GM12872 (cell line): ENCODE measurements at regions not wholly inside any gene's neighbourhood (a gene's known extent, or its start where the extent isn't known, plus 50 kb on each side); places are given as distances from the start of the nearest gene placed in this dataset.

Experiments used
- CTCF ChIP-seq: IDR thresholded peaks from 3 replicates; pipeline ENCODE4 v1.5.1; 2011; ENCODE audit warnings: low read depth, mild to moderate bottlenecking, low read length, moderate library complexity; ENCODE audit not compliant: insufficient read depth

DNA sequence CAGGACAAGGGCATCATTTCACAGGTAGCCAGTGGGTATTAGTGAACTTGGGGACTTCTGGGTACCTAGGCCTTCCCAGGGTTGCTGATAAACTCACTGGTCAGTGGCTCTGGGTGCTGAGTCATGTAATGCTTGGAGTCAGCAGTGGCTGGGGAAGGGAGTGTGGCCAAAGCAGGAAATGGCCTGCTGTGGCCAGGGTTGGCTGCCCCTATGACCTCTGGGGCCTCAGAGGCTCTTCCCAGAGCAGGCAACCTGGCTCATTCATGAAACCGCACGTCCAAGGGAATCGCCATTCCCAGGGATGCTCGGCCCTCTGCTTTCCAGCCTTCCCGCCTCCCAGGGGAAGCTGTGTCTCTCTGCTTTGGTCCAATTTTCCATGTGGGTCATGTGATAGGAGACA, 294.9 kb downstream of the DYSF start:
- no peak for TF ChIP-seq CTCF

- TF ChIP-seq CTCF = no peak
Observed at GRCh38 chr2:71747559-71747958, 294.2 kb downstream of the DYSF start.

DNA sequence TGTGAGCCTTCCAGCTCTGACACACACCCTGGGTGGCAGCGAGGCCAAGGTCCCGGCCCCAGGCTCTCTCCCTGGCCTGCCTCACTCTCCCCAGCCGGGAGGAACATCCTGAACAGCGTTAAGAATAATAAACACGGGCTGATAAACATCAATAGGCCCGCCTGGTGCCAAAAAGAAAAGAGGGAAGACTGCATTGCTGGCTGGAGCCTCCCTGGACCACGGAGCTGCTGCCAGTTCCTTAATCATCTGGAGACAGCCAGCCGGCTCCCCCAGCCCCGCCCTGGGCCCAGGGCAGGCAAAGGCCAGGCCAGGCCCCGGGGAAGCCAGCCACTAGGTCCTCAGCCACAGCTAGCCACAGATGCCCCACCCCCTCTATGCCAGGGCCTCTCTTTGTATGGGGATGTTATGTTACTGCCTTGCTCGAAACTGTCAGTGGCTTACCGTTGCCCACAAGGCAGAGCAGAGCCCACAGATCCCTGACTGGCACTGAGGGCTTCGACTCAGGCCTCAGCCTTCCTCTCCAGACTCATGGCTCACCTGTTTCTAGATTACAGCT, 293.7 kb downstream of the DYSF start:
- TF ChIP-seq CTCF = no peak

GRCh38 chr2:71744781-71745180, 291.4 kb downstream of the DYSF start:
- no peak for TF ChIP-seq CTCF

DNA sequence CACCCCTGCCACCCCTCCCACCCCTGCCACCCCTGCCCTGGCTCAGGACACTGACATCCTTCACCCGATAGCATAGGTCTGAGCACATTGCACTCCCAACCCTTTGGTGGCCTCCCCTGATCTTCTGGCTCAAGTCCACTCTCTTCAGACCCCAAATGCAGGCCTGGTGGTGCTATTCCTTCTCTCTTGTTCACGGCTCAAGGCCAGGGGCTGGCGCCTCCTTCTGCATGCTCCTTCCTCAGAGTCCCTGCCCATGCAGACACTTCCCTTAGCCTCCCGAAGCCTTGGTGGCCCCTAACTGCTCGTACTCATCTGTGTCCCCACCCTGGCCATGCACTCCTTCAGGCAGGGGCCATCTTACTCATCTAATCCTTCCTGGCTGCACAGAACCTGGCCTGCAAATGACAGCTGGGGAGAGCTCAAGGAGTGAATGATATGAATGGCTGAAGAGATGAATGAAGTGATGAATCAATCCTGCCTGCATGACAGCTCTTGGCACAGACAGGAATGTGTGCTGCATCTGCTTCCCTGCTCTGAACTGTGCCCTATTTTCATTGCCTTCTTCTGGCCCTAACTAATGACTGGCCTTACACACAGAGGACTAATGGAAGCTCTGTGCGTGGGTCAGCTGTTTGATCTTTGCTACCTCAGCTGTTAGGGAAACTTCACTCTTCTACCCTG, 290.8 kb downstream of the DYSF start:
- no peak for TF ChIP-seq CTCF

- TF ChIP-seq CTCF = no peak
Observed at GRCh38 chr2:71742953-71743601, 289.7 kb downstream of the DYSF start.

GRCh38 chr2:71736986-71737385, 283.6 kb downstream of the DYSF start:
- no peak for TF ChIP-seq CTCF
